Epithelial cell of proximal tubule (primary cell): ENCODE measurements at regions not wholly inside any gene's neighbourhood (a gene's known extent, or its start where the extent isn't known, plus 50 kb on each side); places are given as distances from the start of the nearest gene placed in this dataset.

ENCODE experiments used
- DNase-seq: peaks from one replicate; pipeline ENCODE4 v3.0.0-alpha.2; 2011; ENCODE audit warnings: low read depth
- H3K4me3 ChIP-seq: 2 replicates; pipeline ENCODE4 v1.5.1; 2011; ENCODE audit warnings: low read depth, mild to moderate bottlenecking, low read length
- TF ChIP-seq, protein P1 (sequence below): conservative IDR thresholded peaks from 2 replicates; pipeline ENCODE4 v1.5.1; 2012; ENCODE audit warnings: low read depth, mild to moderate bottlenecking, low read length

DNA sequence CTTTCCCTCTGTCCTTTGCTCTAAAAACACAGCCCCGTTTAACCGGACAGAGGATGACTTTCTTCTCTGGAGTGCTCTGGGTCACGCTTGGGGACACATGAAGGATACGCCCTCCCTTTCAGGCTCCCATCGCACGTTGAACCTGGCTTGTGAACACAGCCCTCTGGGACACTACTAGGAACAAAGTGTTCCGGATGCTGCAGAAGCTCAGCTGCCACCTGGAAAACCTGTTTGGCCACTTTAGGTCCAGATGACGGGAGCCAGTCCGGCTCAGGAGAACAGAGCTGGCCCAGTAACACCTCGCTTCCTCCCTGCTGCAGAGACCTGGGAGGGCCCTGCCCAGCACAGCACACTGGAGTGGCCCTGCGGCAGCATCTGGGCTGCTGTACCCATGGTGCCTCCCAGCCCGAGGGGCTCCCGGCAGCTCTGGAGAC lies 60.1 kb downstream of the GADD45G start:
- H3K4me3 ChIP-seq, result no peak overlapping the region
- DNase-seq, result no peak
- TF ChIP-seq, protein P1, sequence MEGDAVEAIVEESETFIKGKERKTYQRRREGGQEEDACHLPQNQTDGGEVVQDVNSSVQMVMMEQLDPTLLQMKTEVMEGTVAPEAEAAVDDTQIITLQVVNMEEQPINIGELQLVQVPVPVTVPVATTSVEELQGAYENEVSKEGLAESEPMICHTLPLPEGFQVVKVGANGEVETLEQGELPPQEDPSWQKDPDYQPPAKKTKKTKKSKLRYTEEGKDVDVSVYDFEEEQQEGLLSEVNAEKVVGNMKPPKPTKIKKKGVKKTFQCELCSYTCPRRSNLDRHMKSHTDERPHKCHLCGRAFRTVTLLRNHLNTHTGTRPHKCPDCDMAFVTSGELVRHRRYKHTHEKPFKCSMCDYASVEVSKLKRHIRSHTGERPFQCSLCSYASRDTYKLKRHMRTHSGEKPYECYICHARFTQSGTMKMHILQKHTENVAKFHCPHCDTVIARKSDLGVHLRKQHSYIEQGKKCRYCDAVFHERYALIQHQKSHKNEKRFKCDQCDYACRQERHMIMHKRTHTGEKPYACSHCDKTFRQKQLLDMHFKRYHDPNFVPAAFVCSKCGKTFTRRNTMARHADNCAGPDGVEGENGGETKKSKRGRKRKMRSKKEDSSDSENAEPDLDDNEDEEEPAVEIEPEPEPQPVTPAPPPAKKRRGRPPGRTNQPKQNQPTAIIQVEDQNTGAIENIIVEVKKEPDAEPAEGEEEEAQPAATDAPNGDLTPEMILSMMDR, result no peak

DNA sequence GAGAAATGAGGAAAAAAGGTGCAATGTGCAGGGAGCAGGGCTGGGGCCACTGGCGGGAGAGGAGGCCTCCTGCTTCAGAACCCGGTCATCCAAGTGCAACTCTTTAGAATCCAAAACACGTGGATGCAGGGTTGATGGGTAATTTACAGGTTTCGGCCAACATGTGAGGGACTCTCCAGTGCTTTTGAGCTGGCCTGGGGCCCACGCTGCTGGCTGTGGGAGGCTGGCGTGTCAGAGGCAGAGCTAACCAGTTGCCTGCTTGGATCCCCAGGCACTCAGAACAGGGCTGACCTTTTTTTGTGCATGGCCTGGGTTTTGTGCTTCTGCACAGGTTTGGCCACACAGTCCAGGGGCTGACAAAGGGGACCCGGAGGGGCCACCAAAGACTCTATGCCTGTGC lies 61.6 kb downstream of the GADD45G start:
- no peak for DNase-seq
- TF ChIP-seq, protein P1, result no peak
- H3K4me3 ChIP-seq, result no peak overlapping the region

GRCh38 chr9:89666950-89667349 lies 62.1 kb downstream of the GADD45G start:
- DNase-seq, result no peak
- TF ChIP-seq, protein P1, result no peak
- H3K4me3 ChIP-seq, result no peak overlapping the region

- no peak for DNase-seq
- TF ChIP-seq, protein P1, result no peak
- no peak overlapping the region for H3K4me3 ChIP-seq
These were observed 62.9 kb downstream of the GADD45G start for GRCh38 chr9:89667726-89668125.

DNA sequence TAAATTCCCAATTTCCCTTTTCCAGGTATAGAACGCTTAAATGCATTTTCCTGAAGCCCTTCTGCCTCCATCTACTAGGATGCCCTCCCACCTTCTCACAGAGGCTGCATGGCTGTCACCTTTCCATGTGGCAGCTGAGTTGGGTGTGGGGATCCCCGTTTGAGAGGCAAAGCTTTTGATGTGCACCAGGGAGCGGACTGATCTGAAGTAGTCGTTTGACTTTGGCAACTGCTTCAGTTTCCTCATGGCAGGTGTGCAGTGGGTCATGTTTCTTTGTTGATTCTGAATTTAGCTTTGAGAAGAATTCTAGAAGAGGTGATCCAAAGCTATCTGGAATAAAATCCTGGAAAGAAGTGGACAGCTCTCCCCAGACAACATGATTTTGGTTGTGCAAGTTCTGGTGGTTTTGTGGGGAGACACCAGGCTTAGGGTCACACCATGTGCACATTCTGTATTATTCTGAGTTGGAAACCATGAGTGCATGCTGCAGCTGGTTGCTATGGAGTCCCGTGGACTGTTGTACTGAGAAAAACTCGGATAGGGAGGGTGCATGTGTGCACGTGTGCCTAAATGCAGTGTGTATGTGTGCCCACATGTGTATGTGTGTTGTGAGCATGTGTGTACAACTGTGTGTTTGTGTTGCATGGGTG lies 63.5 kb downstream of the GADD45G start:
- no peak overlapping the region for H3K4me3 ChIP-seq
- TF ChIP-seq, protein P1, result no peak
- no peak for DNase-seq

DNA sequence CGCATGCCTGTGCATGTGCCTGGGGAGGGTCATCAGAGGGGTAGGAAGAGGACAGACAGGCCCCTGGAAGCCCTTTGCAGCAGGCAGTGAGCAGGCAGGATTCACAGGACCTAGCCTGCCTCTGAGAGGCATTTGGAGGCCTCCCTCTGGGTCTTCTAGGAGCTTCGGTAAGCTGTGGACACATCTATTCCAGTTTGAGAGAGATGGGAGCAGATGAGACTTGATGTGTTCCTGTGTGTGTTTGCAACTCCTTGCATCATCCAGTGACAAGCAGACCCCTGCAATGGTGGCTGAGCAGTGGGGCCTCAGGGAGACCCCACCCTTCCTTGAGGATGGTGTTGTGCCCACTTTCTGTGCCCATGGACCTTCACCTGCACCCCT lies 64.0 kb downstream of the GADD45G start:
- TF ChIP-seq, protein P1, result no peak
- DNase-seq, result no peak
- no peak overlapping the region for H3K4me3 ChIP-seq

DNA sequence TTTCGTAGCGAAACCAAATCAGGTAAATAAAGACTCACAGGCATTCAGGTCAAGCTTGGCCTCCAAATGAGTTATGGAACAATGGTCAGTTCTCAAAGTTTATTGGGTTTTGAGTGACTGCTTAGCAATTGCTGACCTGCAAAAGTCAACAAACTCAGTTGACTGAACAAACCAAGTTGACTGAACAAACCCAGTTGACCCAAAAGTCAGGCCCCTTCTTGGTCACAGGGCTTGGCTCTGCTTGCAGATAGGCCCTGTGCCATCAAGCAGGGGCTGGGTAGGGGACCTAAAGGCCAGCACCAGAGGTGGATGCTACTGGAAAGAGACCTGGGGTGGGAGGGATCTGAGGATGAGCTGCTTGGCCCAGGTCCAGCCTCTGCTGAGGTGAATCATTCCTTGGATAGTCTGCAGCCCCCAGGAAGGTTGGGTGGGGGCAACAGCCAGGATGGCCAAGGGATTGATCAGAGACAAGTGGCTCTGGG lies 64.6 kb downstream of the GADD45G start:
- TF ChIP-seq, protein P1, result no peak
- no peak overlapping the region for H3K4me3 ChIP-seq
- DNase-seq, result no peak
